Renal cortex interstitium (tissue), 11 donors: ENCODE measurements at regions not wholly inside any gene's neighbourhood (a gene's known extent, or its start where the extent isn't known, plus 50 kb on each side); places are given as distances from the start of the nearest gene placed in this dataset.

Experiments used
- DNase-seq, 11 donors: peaks; one replicate each; pipeline ENCODE4 v3.0.0-alpha.2; 2013; ENCODE audit warnings: low read depth in 9 of 11, low spot score in 4 of 11; ENCODE audit errors: extremely low read depth in 1 of 11

- no peak for DNase-seq
Measured at GRCh38 chr7:153002572-153002971, 243.0 kb downstream of the ACTR3B start.

- no peak for DNase-seq
Measured at GRCh38 chr7:153004341-153004740, 244.8 kb downstream of the ACTR3B start.

- DNase-seq: peak in 1 of 11 donors; percentile 32
Measured at GRCh38 chr7:153005750-153006435, 246.3 kb downstream of the ACTR3B start.

GRCh38 chr7:153006452-153006851 is 246.9 kb downstream of the ACTR3B start:
- no peak for DNase-seq

- DNase-seq: no peak
Measured at GRCh38 chr7:153006911-153007310, 247.4 kb downstream of the ACTR3B start.

- no peak for DNase-seq
Measured at GRCh38 chr7:153010416-153010815, 250.9 kb downstream of the ACTR3B start.

GRCh38 chr7:153012203-153012602 is 252.7 kb downstream of the ACTR3B start:
- no peak for DNase-seq

- no peak for DNase-seq
Measured at GRCh38 chr7:153017223-153017622, 257.7 kb downstream of the ACTR3B start.

- no peak for DNase-seq
Measured at GRCh38 chr7:153021542-153021941, 262.0 kb downstream of the ACTR3B start.

- no peak for DNase-seq
Measured at GRCh38 chr7:153022475-153023193, 263.1 kb downstream of the ACTR3B start.

GRCh38 chr7:153023194-153023592 is 263.6 kb downstream of the ACTR3B start:
- no peak for DNase-seq

GRCh38 chr7:153027210-153027609 is 267.7 kb downstream of the ACTR3B start:
- DNase-seq: no peak

GRCh38 chr7:153027904-153028303 is 268.4 kb downstream of the ACTR3B start:
- DNase-seq: no peak

- DNase-seq: no peak
Measured at GRCh38 chr7:153030976-153031375, 271.4 kb downstream of the ACTR3B start.

GRCh38 chr7:153034791-153035190 is 275.2 kb downstream of the ACTR3B start:
- DNase-seq: no peak

GRCh38 chr7:153036396-153037063 is 277.0 kb downstream of the ACTR3B start:
- DNase-seq: no peak

- no peak for DNase-seq
Measured at GRCh38 chr7:153043440-153043839, 283.9 kb downstream of the ACTR3B start.

GRCh38 chr7:153044981-153045380 is 285.4 kb downstream of the ACTR3B start:
- DNase-seq: no peak

- DNase-seq: no peak
Measured at GRCh38 chr7:153047079-153047959, 287.8 kb downstream of the ACTR3B start.
